ENCODE measurements at regions not wholly inside any gene's neighbourhood (a gene's known extent, or its start where the extent isn't known, plus 50 kb on each side); places are given as distances from the start of the nearest gene placed in this dataset.
"Not testable (repeated sequence)": the region's sequence is repeated elsewhere in the genome, so short reads cannot be mapped to it uniquely, and the experiment has no call there.

DNA sequence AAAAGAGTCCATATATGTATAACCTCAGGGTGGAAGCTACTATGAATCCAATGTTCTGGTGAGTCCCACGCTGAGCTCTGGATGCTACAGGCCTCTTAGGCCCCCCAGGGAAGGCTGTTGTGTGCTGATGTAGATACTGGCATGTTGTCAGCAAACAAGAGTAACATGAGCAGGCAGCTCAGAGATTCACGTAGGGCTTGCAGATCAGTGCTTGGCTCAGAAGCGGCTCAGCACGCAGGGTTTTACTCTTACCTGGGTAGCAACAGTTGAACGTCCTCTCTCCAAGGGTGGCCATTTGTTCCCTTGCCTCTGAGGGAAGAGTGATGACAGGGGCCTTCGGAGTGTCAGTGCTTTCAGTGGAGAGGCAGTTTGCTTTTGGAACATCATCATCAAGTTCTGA lies 93.4 kb downstream of the ZFP64 start:
- no peak for DNase-seq

DNA sequence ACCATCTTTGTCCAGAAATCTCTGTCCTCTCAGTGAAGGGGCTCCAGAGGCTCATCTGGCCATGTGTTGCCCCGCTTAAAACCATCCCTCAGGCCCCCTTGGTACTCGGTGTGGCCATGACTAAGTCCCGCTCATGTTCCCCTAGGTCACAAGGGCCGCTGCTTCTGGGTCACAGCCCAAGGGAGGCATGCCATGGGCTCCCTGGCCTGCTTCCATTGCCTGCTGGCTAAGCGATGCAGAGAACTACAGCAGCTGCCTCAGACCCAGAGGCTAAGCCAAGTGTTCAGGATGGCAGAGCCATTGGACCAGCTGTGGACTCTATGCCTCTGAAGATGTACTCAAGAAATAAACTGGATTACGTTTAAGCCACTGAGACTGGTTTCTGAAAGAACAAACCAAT lies 95.5 kb downstream of the ZFP64 start:
- DNase-seq = no peak

DNA sequence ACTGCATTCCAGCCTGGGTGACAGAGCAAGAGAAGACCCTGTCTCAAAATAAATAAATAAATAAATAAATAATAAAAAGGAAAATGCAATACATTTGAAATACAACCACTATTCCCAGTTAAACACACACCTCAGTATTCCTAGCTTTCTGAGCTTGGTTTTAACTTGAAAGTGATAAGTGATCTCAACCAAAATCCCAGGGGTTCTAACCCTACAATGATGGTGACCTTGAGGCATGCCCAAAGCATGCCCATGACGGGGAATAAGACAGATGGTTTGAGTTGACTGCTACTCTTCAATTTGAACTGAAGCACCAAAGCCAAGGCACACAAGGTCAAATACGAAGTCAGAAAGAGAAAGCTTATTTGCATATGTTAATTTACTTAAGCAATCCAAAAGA lies 96.9 kb downstream of the ZFP64 start:
- no peak for DNase-seq

DNA sequence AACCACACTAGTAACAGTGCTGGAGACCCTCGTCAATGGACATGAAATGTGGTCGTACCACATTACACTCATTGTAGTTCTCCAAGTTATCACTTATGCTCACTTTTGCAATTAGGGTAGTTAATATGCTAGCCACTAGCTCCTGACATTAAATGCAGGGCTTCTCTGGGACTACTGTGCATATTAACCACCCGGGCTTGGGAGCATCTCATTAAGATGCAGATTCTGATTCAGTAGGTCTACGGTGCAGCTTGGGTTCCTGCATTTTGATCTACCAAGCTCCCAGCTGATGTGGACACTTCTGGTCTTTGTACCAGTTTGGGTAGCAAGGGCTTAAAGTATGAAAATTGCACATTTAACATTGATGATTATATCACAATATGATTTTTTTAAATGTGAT lies 98.0 kb downstream of the ZFP64 start:
- DNase-seq = no peak

DNA sequence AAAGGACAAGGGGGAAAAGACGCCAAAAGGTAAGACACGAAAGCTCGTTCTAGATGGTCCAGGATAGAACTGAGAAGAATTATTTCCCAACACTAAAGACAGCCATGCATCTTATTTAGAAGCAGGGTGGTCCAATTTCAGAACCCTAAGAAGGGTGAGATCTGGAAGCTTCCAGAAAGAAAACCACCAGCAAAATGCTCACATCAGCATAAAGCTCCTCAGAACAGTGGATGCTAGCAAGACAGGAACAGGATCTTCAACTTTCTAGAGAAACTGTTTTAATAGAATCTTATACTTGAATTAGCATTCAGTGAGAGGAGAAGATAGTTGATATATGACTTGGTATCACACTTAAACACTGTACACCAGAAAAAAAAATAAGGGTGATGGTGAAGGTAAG lies 101.5 kb downstream of the ZFP64 start:
- no peak for DNase-seq

DNA sequence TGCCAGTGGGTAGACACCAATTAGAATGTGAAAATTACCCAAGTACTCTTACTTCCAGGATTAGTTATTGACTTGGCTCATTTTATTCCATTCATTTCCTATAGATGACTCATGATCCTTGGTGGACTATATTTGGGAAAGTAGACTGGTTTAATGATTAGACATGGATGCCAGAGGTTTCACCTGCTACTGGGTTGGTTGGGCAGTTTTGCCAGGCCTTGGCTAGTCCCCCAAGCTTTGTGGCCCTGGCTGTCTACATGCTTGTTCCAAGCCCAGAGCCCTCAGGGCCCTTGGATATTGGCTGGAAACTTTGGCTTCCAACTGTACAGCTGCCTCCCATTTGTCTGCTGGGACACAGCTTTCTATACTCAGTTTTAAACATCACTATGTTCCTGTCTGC lies 104.1 kb downstream of the ZFP64 start:
- DNase-seq = no peak

DNA sequence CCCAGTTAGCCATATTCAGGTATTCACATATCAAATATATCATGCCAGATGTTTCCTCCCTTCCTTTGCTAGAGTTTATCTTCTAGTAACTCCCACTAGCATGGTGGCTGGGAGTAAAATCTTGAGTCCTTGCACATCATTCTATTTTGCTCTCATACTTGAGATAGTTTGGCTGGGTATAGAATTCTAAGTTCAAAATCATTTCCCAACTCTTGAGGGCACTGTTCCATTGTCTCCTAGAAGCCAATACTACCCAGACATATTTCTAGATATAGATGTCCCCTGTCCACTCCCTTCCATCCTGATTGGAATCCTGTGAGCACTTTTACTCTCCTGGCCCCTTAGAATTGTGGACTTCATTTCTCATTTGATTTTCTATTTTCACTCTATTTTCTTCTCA lies 104.7 kb downstream of the ZFP64 start:
- DNase-seq = no peak

DNA sequence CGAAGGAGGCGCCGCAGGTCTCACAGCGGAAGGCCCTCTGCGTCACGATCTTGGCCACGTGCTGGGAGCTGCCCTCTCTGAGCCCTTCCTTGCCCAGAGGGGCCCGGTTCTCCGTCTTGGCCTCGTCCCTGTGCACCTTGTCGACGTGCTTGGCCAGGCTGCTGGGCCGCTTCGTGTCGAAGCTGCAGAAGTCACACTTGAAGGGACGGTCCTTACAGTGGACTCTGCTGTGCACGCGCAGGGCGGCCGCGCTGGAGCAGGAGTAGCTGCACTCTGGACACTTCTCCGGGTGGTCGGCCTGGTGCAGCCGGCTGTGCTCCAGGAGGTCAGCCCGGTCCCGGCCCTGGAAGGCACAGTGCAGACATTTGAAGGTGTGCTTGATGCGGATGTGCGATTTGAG lies 106.9 kb downstream of the ZFP64 start:
- no peak for DNase-seq

DNA sequence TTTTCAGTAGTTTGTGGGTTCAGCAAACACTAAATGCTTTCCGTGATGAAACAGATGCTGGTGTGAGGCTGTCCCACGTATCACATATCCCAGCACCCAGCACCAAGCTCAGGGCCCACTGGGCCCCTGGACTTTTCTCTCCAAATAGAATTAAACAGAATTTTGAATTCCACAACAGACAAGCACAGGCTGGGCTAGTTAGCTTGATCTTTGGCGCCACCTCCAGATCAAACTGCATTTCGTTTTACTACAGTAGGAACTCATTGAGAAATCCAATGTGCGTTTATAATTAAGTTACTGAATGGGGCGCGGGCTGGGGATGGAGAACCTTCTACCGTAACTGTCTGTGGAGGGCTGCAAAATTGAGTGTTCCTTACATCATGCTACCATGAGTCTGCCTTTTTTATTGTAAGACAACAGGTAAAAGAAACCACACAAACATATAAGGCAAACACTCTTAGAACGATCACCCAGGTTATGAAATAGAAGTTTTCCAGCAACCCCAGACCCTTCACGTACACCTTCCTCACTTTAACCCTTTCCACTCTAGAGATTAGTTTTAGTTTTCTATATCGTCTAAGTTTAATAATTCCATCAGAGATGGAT lies 107.8 kb downstream of the ZFP64 start:
- no peak for DNase-seq

DNA sequence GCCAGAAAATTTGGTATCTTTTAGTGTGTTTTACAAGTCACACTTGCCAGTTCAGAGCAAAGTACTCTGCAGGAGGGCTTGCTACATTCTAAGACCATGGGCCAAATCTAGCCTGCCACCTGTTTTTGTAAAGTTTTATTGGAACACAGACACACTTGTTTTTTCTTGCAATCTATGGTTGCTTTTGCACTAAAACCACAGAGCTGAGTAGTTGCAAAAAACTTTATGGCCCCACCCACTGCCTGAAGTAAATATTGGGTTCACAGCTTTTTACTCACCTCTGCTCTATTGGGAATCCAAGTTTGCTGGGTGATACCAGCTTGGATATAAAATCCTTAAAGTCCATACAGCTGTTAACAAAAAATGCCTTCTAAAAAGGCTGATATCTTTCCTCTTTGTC lies 109.0 kb downstream of the ZFP64 start:
- DNase-seq = no peak

DNA sequence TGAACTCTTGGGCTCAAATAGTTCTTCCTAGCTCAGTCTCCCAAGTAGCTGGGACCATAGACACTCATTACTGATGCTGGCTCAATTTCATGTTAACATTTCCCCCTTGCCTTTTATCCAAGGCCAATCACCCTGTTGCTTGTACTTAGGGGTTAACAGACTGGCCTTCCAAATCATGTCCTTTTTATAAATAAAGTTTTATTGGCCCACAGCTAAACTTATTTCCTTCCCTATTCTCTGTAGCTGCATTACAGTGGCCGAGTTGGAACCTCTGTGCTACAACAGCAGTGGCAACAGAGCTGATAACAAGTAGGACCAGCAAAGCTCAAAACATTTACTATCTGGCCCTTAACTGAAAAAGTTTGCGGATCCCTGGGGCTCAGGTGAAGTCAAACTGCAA lies 109.8 kb downstream of the ZFP64 start:
- DNase-seq = no peak

DNA sequence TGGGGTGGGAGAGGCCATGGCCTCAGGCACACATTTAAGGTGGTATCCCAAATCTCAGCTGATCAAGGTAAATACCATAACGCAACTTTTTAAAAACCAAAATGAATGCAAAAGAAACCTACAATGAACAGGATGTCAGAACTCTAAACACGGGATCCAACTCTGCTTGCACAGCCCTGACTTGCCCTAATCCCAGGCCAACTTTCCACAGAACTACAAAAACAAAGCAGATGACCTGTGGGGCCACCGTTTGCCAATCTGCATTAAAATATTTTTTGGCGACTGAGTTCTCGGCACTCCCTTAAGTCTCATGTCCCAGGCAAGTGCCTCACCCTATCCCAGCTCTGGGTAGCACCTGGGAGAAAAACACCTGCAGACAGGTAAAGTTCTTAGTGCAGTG lies 110.5 kb downstream of the ZFP64 start:
- DNase-seq = no peak

DNA sequence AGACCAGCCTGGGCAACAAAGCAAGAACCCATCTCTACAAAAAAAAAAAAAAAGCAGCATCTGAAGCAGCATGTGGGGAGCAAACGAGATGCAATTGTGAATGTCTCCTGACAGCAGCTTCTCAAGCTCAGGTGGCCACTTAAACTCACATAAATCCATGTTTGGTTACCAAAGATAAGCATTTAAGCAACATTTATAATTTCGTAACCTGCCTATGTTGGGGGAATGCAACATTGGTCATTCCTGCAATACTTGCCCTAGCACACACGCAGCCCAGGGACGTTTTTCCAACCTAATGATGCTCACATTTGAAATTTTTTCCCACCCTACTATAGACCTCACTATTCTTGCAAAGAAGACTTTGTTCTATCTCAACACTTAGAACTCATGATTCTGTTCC lies 113.3 kb downstream of the ZFP64 start:
- no peak for DNase-seq

DNA sequence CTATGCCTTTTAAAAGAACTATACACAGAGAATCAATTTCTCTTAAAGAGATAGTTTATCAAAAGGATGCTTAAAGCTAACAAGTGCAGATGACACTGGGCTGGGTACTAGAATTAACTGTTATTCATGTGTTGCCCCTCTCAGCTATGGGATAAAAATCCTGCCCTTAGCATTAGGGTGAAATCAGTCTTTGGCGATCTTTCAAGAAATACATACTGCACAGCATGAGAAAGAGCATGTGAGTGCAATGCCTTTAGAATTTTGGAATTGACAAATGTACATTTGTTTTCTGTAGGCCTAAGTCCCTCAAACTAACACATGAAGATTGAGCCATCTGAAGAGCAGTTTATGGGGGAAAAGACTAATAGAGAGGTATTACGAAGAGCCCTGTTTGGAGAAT lies 115.4 kb downstream of the ZFP64 start:
- DNase-seq = no peak

DNA sequence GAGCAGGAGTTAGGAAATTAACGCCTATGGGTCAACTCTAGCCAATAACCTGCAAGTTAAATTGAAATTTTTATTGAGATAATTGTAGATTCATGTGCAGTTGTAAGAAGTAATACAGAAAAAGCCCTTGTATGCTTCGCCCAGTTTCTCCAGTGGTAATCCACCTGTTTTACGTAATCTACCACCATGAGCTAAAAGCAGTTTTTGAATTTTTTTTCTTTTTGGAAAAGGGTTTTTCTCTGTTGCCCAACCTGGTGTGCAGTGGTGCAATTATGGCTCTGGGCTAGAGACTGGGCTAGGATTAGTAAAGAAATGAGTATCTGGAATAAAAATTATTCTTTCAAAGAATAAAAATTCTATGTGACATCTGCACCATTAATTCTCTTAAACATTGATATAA lies 116.2 kb downstream of the ZFP64 start:
- no peak for DNase-seq

DNA sequence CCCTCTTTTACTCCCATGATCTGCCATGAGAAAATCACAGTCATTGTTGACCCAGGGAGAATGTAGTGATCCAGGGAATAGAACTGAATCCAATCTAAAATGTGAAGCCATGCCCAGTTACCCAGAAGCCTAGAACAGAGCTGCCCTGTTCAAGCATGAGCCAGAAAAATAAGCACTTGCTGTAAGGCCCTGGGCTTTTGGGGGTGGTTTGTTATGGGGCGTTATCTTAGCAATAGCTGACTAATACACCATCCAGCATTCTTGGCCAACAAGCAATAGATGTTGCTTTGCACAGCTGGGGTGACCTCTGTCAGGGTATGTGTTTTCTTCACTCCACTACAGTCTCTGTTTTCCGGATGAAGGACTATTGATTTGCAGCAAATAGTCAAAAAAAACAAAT lies 120.4 kb downstream of the ZFP64 start:
- no peak for DNase-seq

DNA sequence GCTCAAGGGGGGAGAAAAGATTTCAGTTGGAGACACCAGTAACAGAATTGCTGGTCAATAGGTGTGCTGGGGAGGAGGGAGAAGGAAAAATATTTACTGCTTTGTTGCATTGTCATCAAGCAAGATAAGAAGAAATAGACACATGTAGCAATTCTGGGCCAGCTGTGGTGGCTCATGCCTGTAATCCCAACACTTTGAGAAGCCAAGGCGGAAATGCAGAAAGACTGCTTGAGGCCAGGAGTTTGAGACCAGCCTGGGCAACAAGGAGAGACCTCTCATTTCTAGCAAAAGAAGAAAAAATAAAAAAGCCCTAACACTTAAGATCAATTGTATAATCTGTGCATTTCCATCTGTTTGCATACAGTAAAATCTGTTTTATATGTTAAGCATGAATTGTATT lies 126.6 kb downstream of the ZFP64 start:
- no peak for DNase-seq

DNA sequence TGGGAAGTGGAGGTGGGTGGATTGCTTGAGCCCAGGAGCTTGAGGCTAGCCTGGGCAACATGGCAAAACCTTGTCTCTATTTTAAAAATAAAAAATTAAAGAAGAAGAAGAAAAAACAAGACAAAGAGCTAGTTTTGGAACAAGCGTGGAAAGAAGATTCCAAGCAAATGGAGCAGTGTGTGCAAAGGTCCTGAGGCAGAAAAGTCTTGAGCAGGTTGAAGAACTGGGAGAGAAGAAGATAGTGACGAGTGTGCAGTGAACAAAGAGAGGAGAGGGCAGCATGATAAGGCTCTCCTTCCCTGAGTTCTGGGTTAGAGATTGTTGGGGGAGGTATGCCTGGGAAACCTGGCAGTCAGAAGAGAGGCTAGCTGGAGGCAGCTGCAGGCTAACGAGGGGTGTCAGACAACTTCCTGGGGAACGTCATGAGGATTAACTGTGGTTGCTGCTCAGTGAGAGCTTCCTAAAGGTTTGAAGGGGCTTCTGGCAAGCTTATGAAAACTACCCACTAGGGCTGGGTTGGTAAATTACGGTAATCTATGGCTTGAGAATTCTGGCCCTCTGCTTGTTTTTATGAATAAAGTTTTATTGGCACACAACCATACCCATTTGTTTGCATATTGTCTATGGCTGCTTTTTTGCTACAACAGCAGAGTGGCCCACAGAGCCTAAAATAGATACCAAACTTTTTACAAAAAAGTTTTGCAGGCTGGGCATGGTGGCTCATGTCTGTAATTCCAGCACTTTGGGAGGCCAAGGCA lies 128.9 kb downstream of the ZFP64 start:
- DNase-seq = no peak

DNA sequence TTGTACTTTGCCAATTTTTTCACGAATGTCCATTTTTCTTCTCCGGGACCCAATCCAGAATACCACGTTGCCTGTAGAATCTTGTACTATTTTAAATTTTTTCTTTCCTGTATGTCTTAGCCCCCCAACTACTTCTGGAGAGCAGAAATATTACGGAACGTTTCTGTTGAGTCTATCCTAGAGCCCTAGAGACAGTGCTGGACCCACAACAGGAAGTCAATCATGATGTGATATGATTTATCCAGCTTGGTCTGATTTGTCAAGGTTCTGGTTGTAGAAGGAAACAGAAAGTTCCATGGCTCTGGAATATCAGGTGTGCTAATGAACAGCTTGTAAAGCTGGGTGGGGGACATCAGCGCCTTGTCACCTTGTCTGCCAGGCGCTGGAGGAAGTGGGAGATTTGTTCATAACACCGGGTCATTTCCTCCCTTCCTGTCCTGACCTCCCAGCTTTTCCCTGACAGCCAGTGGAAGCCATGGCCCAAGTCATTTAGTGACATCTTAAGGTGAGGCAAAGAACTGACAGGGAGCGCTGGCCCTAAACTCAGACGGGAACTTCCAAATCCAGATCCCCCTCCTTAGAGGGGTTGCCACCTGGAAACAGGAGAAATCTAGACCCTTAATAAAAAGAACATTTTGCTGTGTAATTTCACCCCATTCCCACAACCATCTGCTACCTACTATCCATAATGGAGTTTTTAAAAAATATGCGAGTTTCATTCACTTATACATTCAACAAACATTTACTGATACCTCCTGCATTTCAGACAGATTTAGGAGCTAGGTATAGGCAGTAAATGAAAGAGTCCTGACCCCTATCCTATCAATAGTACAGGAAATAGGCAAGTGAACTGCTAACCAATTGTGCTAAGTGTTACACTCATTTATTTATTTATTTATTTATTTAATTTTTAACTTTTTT lies 130.5 kb downstream of the ZFP64 start:
- no peak for DNase-seq

DNA sequence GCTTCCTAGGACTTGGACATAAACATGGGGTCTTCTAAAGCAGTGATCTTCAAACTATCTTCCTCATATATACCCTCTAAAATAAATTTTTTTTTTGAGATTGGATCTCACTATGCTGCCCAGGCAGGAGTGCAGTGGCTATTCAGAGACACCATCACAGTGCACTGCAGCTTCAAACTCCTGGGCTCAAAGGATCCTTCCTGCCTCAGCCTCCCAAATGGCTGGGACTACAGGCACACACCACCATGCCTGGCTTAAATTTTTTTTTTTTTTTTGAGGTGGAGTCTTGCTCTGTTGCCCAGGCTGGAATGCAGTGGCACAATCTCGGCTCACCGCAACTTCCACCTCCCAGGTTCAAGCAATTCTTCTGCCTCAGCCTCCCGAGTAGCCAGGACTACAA lies 134.4 kb downstream of the ZFP64 start:
- DNase-seq = not testable (repeated sequence)

DNA sequence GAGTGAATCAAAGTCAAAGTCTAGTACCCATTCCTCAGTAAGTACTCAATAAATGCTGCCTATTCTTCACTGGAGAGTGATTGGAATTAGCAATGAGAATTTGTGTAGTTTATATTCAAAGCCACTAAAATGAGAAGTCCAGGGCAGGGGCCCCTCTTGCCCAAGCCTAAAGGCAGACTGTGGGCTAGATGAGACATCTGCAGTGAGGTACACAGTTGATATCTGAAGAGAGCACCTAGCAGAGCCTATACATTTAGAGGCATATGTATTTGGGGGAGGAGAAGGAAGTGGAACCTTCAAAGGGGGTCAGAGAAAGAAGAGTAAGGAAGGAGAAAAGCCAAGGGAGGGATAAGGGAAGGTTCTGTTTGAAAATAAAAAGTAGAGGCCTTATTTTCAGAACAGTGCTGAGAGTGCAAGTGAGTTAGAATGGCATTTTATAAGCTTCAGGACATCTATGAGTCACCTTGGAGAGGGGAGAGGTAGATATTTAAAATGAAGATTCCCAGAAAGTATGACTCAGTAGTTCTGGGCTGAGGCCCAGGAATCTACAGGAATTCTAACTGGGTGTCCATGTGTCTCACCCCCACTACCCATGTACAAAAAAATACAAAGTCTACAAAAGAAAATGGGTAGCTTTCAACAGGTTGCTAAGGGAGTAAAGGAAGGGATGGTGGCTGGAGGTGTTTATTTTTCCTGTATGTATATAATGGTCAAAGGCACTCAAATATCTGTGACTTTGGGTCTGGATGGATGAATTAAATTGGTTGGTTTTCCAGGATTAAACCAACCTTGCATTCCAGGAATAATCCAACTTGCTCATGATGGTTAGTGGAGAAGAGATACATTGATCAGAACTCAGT lies 135.1 kb downstream of the ZFP64 start:
- DNase-seq = no peak

DNA sequence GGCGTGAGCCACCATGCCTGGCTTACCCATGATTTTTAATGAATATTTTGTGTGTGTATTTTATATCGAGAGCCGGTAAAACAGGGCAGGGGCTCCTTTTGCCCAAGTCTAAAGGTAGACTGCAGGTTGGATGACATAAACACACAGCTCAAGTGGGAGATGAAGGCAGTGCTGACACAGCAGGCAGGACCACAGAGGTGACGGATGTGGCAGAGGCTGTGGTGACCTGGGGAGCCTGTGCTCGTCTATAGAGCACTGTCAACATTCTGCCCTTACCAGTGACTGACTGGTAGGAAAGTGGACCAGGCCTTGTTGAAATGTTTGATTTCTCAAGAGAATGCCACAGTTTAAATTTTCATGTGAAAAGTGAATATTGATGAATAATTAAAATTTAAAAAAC lies 137.5 kb downstream of the ZFP64 start:
- DNase-seq = no peak

Data from DMS79 (cell line).